ENCODE measurements at regions not wholly inside any gene's neighbourhood (a gene's known extent, or its start where the extent isn't known, plus 50 kb on each side); places are given as distances from the start of the nearest gene placed in this dataset.
A peak's percentile ranks its signal among the peaks of the same experiment; 100 is the strongest.

DNA sequence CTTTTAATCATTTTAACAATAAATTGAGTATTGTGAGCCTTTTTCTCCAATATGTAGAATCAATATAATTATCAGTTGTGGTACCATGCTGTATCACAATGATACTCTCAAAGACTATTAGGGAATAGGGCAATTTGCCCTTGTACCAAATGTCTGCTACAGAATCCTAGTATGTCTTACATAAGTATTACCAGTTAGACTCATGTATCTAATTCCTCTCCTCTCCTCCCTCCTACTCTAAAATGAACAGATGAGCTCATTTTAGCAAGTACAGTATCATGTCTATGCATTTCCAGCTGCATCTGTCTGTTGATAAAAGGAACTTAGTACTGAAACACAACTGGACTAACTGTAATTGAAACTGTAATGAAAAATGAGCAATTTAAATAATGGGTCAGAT is 124.3 kb upstream of the ATP11B start:
- Histone ChIP-seq H3K4me3 (replicated peaks; ENCODE audit: low read depth, low read length) (no peak overlapping the region), H3K27me3 (replicated peaks; ENCODE audit: control insufficient read depth, insufficient read depth, low read length) (no peaks in the 10 kb centered on the region)
- DNase-seq (ENCODE audit: extremely low read depth, insufficient read length) = no peak

DNA sequence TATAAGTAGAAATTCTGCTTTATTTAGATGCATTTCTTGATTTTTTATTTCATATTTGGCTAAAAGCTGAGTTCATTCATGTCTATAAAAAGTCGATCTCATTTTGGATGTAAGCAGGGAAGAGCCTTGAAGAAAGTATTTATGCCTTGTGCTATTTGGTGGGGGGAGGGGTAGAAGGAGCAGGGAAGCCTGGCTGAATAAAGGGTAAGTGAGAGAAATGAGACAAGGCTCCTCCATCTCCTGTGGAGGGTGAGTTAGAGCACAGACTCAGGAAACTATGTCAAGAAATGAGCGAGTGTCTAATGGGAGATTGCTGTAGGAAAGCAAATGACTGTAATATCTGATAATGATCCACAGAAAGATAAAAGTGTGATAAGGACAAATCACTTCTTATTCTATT is 121.8 kb upstream of the ATP11B start:
- no peak for DNase-seq (ENCODE audit: extremely low read depth, insufficient read length)
- no peaks in the 10 kb centered on the region for H3K36me3 ChIP-seq (ENCODE audit: control insufficient read depth, insufficient read depth, low read length)
- TF ChIP-seq, protein P1, sequence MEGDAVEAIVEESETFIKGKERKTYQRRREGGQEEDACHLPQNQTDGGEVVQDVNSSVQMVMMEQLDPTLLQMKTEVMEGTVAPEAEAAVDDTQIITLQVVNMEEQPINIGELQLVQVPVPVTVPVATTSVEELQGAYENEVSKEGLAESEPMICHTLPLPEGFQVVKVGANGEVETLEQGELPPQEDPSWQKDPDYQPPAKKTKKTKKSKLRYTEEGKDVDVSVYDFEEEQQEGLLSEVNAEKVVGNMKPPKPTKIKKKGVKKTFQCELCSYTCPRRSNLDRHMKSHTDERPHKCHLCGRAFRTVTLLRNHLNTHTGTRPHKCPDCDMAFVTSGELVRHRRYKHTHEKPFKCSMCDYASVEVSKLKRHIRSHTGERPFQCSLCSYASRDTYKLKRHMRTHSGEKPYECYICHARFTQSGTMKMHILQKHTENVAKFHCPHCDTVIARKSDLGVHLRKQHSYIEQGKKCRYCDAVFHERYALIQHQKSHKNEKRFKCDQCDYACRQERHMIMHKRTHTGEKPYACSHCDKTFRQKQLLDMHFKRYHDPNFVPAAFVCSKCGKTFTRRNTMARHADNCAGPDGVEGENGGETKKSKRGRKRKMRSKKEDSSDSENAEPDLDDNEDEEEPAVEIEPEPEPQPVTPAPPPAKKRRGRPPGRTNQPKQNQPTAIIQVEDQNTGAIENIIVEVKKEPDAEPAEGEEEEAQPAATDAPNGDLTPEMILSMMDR (IDR thresholded peaks at IDR 0.05; ENCODE audit: insufficient read depth, low read length, poor library complexity, severe bottlenecking) = no peak
- no peak overlapping the region for H3K4me3 ChIP-seq (replicated peaks; ENCODE audit: low read depth, low read length)
- no peaks in the 10 kb centered on the region for H3K27me3 ChIP-seq (replicated peaks; ENCODE audit: control insufficient read depth, insufficient read depth, low read length)

More for the DNA sequence above, 124.3 kb upstream of the ATP11B start:
- TF ChIP-seq, protein P1 (IDR thresholded peaks at IDR 0.05; ENCODE audit: insufficient read depth, low read length, poor library complexity, severe bottlenecking) = no peak
- no peaks in the 10 kb centered on the region for H3K36me3 ChIP-seq (ENCODE audit: control insufficient read depth, insufficient read depth, low read length)

DNA sequence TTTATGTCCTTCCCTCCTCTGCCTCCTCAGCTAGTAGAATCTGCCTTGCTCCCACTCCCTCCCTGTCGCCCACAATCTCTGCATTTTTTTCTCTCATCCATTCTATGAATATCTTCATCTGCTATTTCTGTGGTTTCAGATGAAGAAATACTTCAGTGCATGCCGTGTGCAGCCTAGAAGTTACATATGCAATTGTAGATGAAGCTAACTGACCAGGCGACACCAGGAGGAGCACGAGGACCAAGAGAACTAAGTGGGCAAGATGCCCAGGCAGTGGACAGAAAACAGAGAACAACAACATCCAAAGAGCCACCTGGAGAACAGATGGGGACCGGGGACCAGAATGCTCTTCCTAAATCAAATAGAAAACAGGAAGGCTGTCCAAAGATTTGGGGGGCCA is 121.4 kb upstream of the ATP11B start:
- H3K27me3 ChIP-seq (replicated peaks; ENCODE audit: control insufficient read depth, insufficient read depth, low read length) = no peaks in the 10 kb centered on the region
- H3K36me3 ChIP-seq (ENCODE audit: control insufficient read depth, insufficient read depth, low read length) = no peaks in the 10 kb centered on the region
- H3K4me3 ChIP-seq (replicated peaks; ENCODE audit: low read depth, low read length) = no peak overlapping the region
- TF ChIP-seq, protein P1 (IDR thresholded peaks at IDR 0.05; ENCODE audit: insufficient read depth, low read length, poor library complexity, severe bottlenecking) = no peak
- no peak for DNase-seq (ENCODE audit: extremely low read depth, insufficient read length)

DNA sequence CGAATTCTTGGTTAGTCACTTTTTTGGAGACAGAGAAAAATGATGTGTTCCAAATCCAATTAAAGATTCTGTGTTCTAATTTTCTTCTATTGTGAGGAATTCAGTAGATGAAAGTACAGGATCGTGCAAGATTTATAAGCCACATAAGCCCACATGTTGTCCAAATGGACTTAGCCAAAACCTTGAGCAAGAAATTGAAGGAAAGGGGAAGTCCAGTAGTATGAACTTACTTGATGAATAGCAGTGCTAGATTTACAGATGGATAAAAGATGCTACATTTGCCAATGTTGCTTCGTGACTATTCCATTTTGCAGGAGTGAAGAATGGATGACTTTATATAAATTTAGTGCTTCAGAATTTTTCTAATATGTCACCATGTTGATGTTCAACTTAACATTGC is 120.0 kb upstream of the ATP11B start:
- Histone ChIP-seq H3K4me3 (replicated peaks; ENCODE audit: low read depth, low read length) (no peak overlapping the region), H3K27me3 (replicated peaks; ENCODE audit: control insufficient read depth, insufficient read depth, low read length) (no peaks in the 10 kb centered on the region), H3K36me3 (ENCODE audit: control insufficient read depth, insufficient read depth, low read length) (no peaks in the 10 kb centered on the region)
- TF ChIP-seq, protein P1 (IDR thresholded peaks at IDR 0.05; ENCODE audit: insufficient read depth, low read length, poor library complexity, severe bottlenecking) = no peak
- DNase-seq (ENCODE audit: extremely low read depth, insufficient read length) = no peak

DNA sequence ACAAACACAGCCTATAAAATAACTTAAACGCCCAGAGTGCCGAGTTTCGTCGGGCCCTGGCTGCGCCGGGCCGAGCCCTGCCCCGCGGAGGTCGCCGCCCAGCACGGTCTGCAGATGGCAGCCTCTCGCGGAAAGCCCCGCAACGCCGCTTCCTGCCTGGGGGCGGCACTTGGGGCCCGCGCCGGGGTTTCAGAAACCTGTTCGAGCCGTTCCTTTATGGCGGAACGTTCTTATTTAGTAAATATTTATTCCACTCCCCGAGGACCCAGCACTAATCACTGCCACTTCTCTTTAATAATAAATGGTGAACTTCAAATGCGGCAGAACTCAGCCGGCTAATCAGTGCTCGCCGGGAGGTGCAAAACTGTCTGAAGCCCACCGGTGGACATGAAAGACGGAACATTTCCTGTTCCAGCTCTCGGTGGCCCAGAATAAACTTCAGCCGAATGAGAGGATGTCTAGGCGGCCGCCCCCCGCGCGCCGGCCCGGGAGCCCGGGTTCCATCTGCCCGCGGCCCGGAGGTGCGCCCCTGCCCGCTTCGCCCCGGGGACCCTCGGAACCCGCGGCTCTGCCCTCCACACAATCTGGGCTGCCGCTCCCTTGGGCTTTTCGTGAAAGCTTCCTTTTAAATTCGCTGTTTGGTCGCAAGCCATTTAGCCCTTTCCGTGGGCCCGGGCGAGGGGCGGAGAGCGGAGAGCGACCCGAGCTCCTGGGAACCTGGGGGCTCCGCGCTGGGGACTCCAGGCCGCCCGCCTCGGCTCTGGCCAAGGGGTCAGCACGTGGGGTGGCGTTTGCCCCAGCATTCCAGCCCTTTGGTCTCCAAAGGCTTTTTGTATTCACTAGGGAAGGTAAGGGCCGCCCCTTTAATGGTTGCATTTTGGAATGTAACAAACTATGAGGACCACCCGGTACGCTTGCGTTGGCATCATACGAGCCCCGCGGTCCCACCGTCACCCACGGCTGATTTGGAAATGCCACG is 110.8 kb upstream of the ATP11B start:
- peak; percentile 84 for DNase-seq (ENCODE audit: extremely low read depth, insufficient read length)
- TF ChIP-seq, protein P1 (IDR thresholded peaks at IDR 0.05; ENCODE audit: insufficient read depth, low read length, poor library complexity, severe bottlenecking) = peak; percentile 19
- no peaks in the 10 kb centered on the region for H3K27me3 ChIP-seq (replicated peaks; ENCODE audit: control insufficient read depth, insufficient read depth, low read length)
- peak overlapping the region; percentile 73 for H3K4me3 ChIP-seq (replicated peaks; ENCODE audit: low read depth, low read length)
- no peaks in the 10 kb centered on the region for H3K36me3 ChIP-seq (ENCODE audit: control insufficient read depth, insufficient read depth, low read length)
